HG03097 (cell line): ENCODE measurements at regions not wholly inside any gene's neighbourhood (a gene's known extent, or its start where the extent isn't known, plus 50 kb on each side); places are given as distances from the start of the nearest gene placed in this dataset.
"Not testable (repeated sequence)": the region's sequence is repeated elsewhere in the genome, so short reads cannot be mapped to it uniquely, and the experiment has no call there.

Experiments used
- ATAC-seq: cut with Tn5 transposase; IDR thresholded peaks from one replicate; pipeline ENCODE4 v1.9.1; 2021; ENCODE audit not compliant: unreplicated experiment, low FRiP score

DNA sequence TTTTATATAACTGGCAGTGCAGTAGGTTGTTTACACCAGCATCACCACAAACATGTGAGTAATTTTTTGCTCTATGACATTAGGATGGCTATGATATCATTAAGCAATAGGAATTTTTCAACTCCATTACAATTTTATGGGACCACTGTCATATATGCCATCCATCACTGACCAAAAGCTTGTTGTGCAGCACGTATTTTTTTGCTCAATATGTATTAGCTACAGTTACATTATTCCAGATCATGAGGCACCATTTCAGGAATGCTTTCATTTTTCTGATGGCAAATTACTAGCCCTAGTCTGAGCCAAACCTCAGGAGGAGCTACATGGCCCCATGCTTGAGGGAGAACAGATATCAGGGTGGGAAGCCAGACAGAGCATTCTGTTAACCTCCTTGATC lies 56.8 kb upstream of the DCLK2 start:
- ATAC-seq, result no peak

DNA sequence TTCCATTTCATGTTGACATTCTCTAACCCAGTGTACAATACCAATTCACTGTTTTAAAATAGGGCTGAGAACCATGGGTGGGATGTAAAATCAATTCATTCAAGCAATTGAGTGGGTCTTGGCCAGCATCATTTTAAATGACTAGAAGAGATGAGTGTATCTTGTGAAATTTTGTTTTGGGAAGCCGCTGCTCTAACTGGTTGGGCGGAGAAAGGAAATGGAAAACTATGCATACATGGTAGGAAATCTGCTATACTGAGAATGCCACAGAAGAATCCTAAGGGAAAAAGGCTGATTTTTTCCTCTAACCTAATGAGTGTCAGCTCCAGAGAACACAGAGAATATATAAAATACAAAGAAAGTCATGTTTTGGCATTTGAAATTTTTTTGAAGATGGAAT lies 54.8 kb upstream of the DCLK2 start:
- no peak for ATAC-seq

DNA sequence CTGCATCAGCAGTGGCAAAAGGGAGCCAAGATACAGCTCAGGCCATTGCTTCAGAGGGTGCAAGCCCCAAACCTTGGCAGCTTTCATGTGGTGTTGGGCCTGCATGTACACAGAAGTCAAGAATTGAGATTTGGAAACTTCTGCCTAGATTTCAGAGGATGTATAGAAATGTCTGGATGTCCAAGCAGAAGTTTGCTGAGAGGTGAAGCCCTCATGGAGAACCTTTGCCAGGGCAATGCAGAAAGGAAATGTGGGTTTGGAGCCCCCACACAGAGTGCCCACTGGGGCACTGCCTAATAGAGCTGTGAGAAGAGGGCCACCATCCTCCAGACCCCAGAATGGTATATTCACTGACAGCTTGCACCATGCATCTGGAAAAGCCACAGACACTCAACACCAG lies 51.3 kb upstream of the DCLK2 start:
- not testable (repeated sequence) for ATAC-seq
